ENCODE measurements at regions not wholly inside any gene's neighbourhood (a gene's known extent, or its start where the extent isn't known, plus 50 kb on each side); places are given as distances from the start of the nearest gene placed in this dataset.

GRCh38 chr4:174111422-174111821, 172.0 kb downstream of the FBXO8 start:
- ChIA-PET POLR2A (ENCODE audit: unreplicated experiment) (no interaction called here), CTCF (no interaction called here)
- no peak overlapping the region for H3K9ac ChIP-seq (ENCODE audit: low read length)
- no peak for ATAC-seq
- DNase-seq = no peak
- H3K79me2 ChIP-seq (ENCODE audit: low read length) = no peaks in the 10 kb centered on the region
- H4K20me1 ChIP-seq (ENCODE audit: low read length) = no peaks in the 10 kb centered on the region
- no peak for TF ChIP-seq EZH2 (IDR thresholded peaks at IDR 0.05; ENCODE audit: low read length, unreplicated experiment)
- TF ChIP-seq EZH2phosphoT487 (IDR thresholded peaks at IDR 0.05; ENCODE audit: borderline replicate concordance, low read length) = no peak
- TF ChIP-seq CTCF (conservative IDR thresholded peaks at IDR 0.05; ENCODE audit: low read depth, low read length) = no peak
- H3K9me2 ChIP-seq (replicated peaks; ENCODE audit: low read length) = no peaks in the 10 kb centered on the region
- no peak overlapping the region for H2AFZ ChIP-seq (ENCODE audit: low read length)
- H3K36me3 ChIP-seq (ENCODE audit: low read depth, low read length) = no peaks in the 10 kb centered on the region
- no peaks in the 10 kb centered on the region for H3K9me3 ChIP-seq (ENCODE audit: low read length)
- H3K27ac ChIP-seq (ENCODE audit: low read length) = no peak overlapping the region
- intact Hi-C loops (cut with micrococcal nuclease) = no loop called here
- H3K4me1 ChIP-seq (ENCODE audit: insufficient read depth, low read length) = no peaks in the 10 kb centered on the region
- no peaks in the 10 kb centered on the region for H3F3A ChIP-seq (ENCODE audit: low read length, unreplicated experiment)
- H3K4me3 ChIP-seq (ENCODE audit: low read length) = no peak overlapping the region
- BruUV-seq (replicated peaks) = no TSS peak
- H3K4me2 ChIP-seq (ENCODE audit: low read length) = no peak overlapping the region
- H3K27me3 ChIP-seq (ENCODE audit: low read length) = peaks cover 92% of the 10 kb centered on the region

- POLR2A ChIA-PET (ENCODE audit: unreplicated experiment) = no interaction called here
- intact Hi-C loops (cut with micrococcal nuclease) = no loop called here
Measured at GRCh38 chr4:174110180-174110579, 173.3 kb downstream of the FBXO8 start.

More at GRCh38 chr4:174110180-174110579, 173.3 kb downstream of the FBXO8 start:
- Histone ChIP-seq H3K79me2 (ENCODE audit: low read length) (no peaks in the 10 kb centered on the region), H3K4me1 (ENCODE audit: insufficient read depth, low read length) (no peaks in the 10 kb centered on the region), H3K36me3 (ENCODE audit: low read depth, low read length) (no peaks in the 10 kb centered on the region), H2AFZ (ENCODE audit: low read length) (no peak overlapping the region), H3F3A (ENCODE audit: low read length, unreplicated experiment) (no peaks in the 10 kb centered on the region), H3K4me2 (ENCODE audit: low read length) (no peak overlapping the region), H3K4me3 (ENCODE audit: low read length) (no peak overlapping the region), H3K27ac (ENCODE audit: low read length) (no peak overlapping the region), H4K20me1 (ENCODE audit: low read length) (no peaks in the 10 kb centered on the region), H3K9me3 (ENCODE audit: low read length) (no peaks in the 10 kb centered on the region), H3K27me3 (ENCODE audit: low read length) (peaks cover 92% of the 10 kb centered on the region), H3K9ac (ENCODE audit: low read length) (no peak overlapping the region), H3K9me2 (replicated peaks; ENCODE audit: low read length) (no peaks in the 10 kb centered on the region)
- BruUV-seq (replicated peaks) = no TSS peak
- no peak for TF ChIP-seq CTCF (conservative IDR thresholded peaks at IDR 0.05; ENCODE audit: low read depth, low read length)
- ATAC-seq (no peak), DNase-seq (no peak)
- CTCF ChIA-PET = no interaction called here

Measured in PC-3 (cell line).